HG03095 (cell line): ENCODE measurements at regions not wholly inside any gene's neighbourhood (a gene's known extent, or its start where the extent isn't known, plus 50 kb on each side); places are given as distances from the start of the nearest gene placed in this dataset.

Experiments
- ATAC-seq: cut with Tn5 transposase; IDR thresholded peaks from one replicate; pipeline ENCODE4 v1.9.1; 2021; ENCODE audit warnings: moderate library complexity; ENCODE audit not compliant: unreplicated experiment

DNA sequence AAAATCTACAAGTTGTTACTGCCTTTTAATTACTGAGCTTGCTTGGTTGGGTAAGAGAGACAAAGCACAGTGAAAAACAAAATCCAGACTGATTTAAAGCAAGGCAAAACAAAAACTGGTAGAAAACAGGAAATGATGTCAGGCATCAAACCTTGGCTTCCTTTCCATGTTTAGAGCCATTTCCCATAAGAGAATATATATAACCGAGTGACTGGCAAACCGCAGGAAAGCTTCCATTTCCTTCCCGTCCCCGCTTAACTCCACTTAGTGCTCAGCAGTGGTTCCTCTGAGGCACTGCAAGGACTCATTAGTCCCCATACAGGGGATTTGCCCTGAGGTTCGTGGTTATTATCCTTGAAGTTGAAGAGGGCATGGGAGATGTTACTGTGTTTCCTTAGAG lies 446.3 kb downstream of the LPIN1 start:
- ATAC-seq = no peak

DNA sequence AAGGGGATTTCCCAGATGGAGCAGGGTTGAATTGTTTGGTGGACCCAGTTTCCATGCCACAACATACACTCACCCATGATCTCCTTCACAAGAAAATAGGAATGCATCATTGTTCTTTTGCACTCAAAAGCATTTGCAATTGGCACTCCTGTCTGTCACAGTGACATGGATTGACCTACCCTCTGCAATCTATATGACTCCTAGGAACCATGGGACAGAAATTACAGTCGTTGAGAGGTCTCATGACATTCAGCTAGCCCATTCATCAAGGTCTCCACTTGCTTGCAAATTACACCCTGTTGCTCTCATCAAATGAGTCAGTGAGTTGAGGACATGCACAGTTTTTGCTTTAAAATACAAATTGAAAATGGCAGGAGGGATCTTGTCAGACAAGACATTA lies 448.5 kb downstream of the LPIN1 start:
- no peak for ATAC-seq

DNA sequence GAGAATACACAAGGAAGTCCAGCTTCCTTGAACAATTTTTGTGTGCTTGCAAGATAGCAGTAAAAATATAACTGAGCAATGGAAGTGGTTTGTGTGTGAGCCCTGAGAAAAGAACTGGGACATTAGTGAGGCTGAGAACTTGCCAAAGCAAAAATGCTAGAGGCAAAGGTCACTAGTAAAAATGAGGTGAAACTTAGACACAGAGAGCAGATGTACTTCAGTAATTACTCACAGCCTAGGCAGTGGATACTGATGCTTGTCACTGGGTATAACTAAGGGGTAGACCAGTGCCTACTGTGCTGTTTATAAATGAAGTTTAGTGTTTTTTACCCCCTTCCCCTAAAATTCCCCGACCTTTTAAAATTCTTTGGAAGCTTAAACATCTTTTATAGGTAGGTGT lies 450.1 kb downstream of the LPIN1 start:
- ATAC-seq = no peak

DNA sequence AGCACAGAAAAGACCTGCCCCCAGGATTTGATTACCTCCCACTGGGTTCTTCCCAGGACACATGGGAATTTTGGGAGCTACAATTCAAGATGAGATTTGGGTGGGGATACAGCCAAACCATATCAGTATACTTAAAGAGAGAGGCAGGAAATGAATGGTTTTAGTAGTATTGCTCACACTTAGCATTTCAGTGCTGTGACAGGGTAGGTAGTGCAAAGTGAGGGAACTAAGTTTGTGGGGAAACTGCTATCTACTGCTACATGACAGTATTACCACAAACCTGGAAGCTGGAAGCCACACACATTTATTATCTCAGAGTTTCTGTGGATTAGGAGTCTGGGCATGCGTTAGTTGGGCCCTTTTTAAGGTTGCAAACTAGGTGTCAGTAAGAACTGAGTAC lies 450.7 kb downstream of the LPIN1 start:
- ATAC-seq = no peak

DNA sequence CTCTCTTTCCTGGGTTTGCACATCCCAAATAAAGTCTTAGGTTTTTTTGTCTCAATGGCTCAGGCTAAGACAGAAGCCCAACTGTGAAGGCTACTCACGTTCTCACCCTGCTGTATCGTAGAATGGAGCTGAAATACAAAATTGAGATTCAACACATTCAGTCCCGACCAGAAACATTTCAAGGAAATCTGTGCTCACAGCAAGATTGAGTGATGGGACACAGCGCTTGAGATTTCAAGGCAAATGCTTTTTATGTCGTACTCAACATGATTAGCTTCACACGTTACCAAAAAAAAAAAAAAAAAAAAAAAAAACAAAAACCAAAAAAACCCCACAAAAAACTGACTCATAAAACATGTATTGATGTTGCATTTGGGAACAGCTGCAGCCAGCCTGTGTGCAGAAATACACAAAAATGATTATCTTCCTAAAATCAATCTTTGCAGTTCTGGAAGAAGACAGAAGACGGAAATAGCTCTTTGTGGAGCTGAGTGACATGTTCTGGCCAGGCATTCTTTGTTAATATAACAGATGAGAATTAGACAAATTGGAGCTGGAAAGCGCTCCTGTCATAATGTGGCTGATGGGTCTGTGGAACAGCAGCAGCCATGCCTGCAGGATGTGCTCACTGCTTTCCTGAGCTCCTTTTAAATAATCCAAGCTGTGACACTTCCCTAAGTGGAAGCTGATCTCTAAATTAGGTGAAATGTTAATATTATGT lies 453.2 kb downstream of the LPIN1 start:
- ATAC-seq = no peak

DNA sequence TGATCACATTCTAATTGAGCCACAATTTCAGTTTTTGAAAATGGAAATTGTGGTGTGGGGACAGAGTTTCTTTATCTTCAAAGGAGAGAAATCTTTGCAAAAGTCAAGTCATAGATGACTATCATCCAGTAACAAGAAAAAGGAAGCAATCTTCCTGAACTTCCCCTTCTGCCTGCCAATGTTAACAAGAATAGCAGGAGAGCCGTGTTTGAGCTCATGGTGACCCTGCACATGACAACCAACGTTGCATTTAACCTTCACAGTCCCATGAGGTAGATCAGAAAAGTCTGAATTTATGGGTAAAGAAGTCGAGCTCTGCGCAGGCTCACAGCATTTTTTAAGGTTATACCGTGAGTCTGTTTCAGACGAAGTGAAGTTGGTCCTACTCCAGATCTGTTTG lies 454.9 kb downstream of the LPIN1 start:
- ATAC-seq = no peak

DNA sequence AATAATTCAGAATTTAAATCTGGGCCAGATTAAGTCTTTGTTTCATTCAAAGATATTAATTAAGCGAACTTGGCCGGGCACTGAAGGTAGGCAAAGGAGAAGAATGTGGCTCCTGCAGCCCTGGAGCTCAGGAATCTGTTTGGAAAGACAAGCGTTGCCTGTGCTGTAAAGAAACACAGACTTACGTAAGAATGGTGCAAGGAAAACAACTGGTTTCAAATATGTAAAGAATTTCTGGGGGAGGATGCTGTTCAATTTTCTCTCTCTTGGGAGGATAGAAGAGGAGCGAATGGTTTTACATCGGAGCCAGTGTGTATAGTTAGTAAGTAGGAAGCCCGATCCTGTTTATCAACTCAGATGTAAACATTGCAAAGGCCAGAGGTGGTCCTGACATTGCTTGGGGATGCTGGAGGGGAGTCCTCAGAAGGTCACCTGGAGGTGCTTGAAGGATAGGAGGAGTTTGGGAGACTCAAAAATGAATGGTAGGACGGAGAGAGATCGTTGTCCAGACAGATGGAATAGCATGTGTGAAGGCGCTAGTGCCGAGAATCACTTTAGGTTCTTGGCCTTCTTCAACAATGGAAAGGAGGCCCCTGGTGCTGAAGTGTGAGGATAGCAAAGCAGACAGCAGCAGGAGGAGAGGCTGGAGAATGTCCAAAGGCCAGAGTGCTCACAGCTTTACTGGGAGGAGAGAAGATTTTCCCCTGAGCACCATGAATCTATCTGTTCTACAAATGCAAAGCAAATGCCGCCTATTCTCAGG lies 456.1 kb downstream of the LPIN1 start:
- ATAC-seq = no peak

DNA sequence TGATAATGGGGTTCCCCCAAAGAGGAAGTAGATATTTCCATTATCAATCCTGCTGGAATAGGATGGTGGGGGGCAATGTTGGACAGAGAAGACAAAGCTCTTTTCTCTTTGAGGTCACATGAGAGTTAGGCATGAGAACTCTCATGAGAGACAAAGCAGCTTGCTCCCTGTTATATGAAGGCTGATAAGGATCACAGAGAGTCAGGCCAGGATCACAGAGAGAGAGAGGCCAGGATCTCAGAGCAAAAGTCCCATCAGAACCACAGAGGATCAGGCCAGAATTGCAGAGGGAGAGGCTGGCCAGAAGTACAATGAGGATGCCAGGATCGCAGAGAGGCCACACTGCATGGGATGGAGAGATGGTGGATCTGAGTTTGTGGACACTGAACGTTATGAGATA lies 457.1 kb downstream of the LPIN1 start:
- no peak for ATAC-seq

DNA sequence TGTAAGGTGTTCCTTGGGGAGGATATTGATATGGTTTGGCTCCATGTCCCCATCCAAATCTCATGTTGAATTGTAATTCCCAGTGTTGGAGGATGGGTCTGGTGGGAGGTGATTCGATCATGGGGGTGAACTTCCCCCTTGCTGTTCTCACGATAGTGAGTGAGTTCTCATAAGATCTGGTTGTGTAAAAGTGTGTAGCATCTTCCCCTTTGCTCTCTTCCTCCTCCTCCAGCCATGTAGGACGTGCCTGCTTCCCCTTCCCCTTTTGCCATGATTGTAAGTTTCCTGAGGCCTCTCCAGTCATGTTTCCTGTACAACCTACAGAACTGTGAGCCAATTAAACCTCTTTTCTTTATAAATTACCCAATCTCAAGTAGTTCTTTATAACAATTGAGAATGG lies 458.7 kb downstream of the LPIN1 start:
- no peak for ATAC-seq

DNA sequence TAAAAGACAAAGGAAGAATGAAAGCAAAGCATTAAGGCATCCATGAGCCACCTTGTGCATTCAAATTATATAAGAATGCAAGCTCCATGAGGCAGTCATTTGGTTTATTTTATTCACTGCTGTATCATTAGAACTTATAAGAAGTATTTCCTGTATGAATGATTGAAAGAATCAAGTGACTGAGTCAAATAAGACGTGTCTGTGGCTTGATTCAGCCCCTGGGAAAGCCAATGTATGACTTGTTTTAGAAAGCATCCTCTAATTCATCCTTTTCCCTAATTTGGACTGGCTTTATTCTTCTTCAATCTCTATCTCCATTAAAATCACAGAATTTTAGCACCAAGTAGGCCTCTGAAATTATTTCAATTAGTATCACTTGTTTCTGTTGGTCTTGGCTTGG lies 461.1 kb downstream of the LPIN1 start:
- ATAC-seq = no peak

DNA sequence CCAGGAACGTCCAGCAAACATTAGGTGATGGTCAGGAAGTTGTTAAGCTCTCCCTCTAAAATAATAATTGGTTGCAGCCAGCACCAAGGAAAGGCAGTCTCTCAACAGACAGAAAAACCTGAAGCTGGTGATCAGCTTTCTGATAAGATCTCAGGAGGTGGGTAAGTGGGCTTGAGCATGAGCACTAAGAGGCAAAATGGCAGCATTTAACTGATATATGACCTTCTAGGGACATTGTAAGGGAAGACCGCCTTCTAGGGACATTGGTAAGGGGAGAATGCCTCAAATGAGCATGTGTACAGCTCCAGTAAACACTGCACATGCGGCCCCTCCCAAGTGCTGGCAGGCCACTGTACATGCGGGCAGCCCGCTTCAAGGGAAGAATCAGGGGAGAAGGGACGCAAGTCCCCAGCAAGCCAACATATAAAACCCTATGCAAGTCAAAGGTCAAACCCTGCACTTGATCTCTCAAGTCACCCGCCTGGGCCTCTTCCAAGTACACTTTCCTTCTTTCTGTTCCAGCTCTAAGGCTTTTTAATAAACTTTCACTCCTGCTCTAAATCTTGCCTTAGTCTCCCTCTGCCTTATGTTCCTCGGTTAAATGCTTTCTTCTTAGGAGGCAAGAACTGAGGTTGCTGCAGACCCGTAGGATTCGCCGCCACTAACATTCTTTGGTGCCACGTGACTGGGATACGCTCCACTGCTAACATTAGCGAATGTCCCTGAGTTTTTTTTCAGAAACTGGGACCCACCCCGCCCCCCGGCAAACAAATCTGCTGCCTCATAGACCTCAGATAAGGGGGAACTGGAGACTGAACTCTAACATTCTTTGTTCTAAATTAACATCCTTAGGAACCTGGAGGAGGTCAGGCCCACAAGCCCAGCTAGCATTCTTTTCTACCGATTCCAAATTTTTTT lies 463.8 kb downstream of the LPIN1 start:
- no peak for ATAC-seq

DNA sequence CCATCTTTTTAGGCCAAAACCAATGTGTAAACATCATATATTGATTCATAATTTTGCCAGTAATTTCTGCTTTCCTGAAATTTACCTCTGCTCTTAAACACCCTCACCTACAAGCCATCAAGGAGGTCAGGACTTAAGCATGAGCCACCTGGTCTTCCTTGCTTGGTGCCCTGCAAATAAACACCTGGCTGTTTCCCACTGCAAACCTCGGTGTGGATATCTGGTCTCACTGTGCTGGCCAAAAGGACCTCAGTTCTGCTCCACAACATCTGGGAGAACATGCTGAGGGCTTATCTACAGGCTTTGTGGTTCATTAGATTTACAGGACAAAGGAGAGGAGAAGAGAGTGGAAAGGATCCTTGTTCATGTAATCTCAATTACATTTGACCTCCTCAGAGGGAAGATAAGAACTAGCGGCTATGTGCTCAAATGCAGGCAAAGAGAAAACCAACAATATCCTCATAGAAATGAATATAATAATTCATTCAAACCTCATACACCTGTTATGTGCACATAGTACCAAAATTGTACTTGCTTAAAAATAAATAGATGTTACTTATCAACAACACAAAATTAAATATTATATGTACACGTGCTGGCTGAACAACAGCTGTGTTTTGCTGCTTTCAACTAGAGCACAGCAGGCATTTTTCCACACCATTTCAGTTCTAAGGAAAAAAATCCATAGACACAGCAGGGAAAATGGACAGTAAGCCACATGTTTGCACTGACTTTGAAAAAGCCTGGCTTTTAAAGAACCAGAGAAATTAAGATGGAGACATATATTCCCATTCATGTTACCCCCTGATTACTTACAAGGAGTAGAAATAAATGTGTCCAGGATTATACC lies 465.1 kb downstream of the LPIN1 start:
- no peak for ATAC-seq

DNA sequence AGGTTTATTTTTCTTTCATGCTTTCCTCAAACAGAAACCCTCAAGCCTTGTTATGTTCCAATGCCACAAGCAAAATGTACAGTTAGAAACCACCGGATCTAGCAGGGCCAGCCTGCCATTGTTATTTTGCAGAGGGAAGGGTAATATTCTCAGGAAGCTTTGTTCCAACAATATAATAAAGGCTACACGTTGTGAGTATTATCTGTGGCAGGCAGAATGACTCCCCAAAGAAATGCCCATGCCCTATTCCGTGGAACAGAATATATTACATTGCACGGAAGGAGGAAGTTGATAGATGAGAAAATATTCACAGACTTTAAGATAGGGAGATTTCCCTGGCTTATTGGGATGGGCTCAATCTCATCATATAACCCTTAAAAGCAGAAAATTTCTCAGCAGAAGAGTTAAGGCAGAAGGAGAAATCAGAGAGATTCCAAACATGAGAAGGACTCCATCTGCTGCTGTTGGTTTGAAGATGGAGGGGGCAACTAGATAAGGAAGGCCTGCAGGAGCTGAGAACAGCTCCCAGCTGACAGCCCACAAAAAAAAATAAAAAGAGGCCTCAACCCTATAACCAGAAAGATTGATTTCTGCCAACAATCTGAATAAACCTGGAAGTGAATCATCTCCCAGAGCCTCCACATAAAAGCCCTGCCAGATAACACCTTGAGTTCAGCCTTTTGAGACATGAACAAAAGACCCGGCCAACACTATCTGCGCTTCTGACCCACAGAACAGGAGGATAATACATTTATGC lies 466.6 kb downstream of the LPIN1 start:
- ATAC-seq = no peak

DNA sequence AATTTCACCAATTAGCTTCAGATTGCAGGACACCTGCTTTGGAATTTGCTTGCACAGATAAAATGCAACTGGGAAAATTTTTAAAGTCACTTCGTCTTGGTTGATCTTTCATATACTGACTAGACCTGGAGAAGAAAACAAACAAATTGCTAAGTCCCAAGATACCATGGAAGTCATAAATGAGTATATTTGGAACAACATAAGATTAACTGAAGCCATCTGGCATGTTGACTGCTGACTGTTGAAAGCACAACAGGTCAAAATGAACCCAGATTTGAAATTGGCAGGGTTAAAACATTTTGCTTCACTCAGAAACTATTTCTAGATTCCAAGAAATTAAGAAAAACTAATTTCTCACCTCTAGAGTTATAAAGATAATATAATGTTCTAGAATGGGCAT lies 470.7 kb downstream of the LPIN1 start:
- no peak for ATAC-seq

DNA sequence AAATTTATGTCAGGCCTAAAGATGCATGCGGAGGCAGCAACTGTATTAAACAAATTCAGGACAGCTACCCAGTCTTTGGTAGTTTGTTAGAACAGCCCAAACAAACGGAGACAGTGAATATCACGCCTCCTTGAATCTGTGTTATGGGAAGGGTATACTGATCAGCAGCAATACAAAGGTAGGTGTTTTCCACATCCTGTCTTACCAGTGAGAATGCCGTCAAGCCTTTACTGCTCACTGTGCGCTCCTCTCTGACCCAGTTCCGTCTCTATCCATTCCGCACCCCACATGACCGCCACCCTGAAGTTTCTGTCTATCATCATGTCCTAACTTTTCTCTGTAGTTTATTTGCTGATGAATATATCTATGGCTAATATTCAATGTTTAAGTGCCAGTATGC lies 473.3 kb downstream of the LPIN1 start:
- ATAC-seq = no peak

DNA sequence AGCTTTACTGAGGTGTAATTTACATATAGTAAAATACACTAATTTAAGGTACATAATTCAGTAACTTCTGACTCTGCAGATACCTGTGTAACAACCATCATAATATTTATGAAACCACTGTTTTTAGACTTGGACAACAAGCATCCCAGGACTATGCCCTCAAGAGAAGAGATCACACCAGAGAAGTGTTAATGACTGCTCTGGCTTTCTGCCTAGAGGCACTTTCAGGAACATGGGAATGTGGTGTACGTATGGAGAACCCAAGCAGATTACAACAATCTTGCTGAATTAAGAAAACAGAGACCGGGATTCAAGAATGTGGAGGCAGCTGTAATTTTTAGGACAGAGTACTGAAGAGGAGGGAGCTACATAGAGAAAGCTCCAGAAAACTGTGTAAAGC lies 475.2 kb downstream of the LPIN1 start:
- ATAC-seq = no peak

DNA sequence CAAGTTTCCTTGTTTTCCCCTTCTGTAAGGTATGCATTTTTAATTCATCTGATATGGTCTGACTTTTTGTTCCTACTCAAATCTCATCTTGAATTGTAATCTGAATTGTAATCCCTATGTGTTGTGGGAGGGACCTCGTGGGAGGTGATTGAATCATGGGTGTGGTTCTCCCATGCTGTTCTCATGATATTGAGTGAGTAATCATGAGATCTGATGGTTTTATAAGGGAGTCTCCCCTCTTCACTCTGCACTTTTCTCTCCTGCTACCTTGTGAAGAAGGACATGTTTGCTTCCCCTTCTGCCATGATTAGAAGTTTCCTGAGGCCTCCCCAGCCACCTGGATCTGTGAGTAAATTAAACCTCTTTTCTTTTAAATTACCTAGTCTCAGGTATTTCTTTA lies 476.1 kb downstream of the LPIN1 start:
- no peak for ATAC-seq

DNA sequence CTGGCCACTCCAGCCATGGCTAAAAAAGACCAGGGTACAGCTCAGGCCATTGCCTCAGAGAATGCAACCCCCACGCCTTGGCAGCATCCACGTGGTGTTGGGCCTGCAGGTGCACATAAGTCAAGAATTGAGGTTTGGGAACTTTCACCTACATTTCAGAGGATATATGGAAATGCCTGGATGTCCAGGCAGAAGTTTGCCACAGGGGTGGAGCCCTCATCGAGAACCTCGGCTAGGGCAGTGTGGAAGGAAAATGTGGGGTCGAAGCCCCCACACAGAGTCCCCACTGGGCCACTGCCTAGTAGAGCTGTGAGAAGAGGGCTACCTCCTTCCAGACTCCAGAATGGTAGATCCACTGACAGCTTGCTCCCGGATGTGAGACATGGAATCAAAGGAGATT lies 477.3 kb downstream of the LPIN1 start:
- no peak for ATAC-seq

DNA sequence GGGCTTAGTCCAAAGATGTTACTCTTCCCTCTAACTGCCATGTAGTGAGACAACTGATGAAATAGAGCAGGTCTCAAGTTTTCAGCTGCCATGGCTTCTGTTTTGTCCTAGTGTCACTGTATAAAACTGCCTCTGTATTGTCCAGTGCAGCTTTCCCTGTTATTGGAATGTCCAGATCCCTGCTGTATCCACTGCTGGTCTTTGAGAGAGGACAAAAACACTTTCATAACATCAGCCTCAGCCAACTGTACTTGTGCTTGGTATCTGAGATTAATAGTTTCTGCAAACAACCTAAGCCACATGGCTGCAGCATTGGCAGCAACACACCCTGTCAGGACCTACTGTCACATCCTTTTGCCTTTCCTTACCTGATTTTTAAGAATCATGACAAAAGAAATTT lies 480.2 kb downstream of the LPIN1 start:
- no peak for ATAC-seq
